Occipital lobe (tissue), 1 donor: ENCODE measurements at regions not wholly inside any gene's neighbourhood (a gene's known extent, or its start where the extent isn't known, plus 50 kb on each side); places are given as distances from the start of the nearest gene placed in this dataset.

Experiments
- DNase-seq: peaks from one replicate; lab custom pipeline; 2025; lab: John Stamatoyannopoulos, UW

- no peak for DNase-seq
Observed at GRCh38 chr1:69414574-69414973, 153.1 kb upstream of the LRRC7 start.

- no peak for DNase-seq
Observed at GRCh38 chr1:69421286-69421685, 146.4 kb upstream of the LRRC7 start.

- DNase-seq: no peak
Observed at GRCh38 chr1:69425871-69426270, 141.9 kb upstream of the LRRC7 start.

GRCh38 chr1:69426401-69426800 is 141.3 kb upstream of the LRRC7 start:
- DNase-seq: no peak

GRCh38 chr1:69433073-69433472 is 134.6 kb upstream of the LRRC7 start:
- no peak for DNase-seq

- DNase-seq: no peak
Observed at GRCh38 chr1:69436151-69436550, 131.6 kb upstream of the LRRC7 start.

- no peak for DNase-seq
Observed at GRCh38 chr1:69438056-69438795, 129.5 kb upstream of the LRRC7 start.

- no peak for DNase-seq
Observed at GRCh38 chr1:69441496-69441895, 126.2 kb upstream of the LRRC7 start.

GRCh38 chr1:69451196-69451595 is 116.5 kb upstream of the LRRC7 start:
- DNase-seq: no peak

- DNase-seq: no peak
Observed at GRCh38 chr1:69455718-69456117, 112.0 kb upstream of the LRRC7 start.

- no peak for DNase-seq
Observed at GRCh38 chr1:69459244-69459643, 108.5 kb upstream of the LRRC7 start.

- no peak for DNase-seq
Observed at GRCh38 chr1:69475021-69475420, 92.7 kb upstream of the LRRC7 start.

GRCh38 chr1:69479734-69480133 is 88.0 kb upstream of the LRRC7 start:
- DNase-seq: no peak

- DNase-seq: no peak
Observed at GRCh38 chr1:69483246-69483645, 84.5 kb upstream of the LRRC7 start.

GRCh38 chr1:69485616-69486015 is 82.1 kb upstream of the LRRC7 start:
- DNase-seq: no peak

GRCh38 chr1:69491416-69491815 is 76.3 kb upstream of the LRRC7 start:
- no peak for DNase-seq

- no peak for DNase-seq
Observed at GRCh38 chr1:69492286-69492685, 75.4 kb upstream of the LRRC7 start.

- DNase-seq: no peak
Observed at GRCh38 chr1:69494221-69494620, 73.5 kb upstream of the LRRC7 start.

- DNase-seq: no peak
Observed at GRCh38 chr1:69497441-69498221, 70.1 kb upstream of the LRRC7 start.

GRCh38 chr1:69498711-69499110 is 69.0 kb upstream of the LRRC7 start:
- no peak for DNase-seq

- no peak for DNase-seq
Observed at GRCh38 chr1:69499203-69499803, 68.4 kb upstream of the LRRC7 start.

GRCh38 chr1:69502991-69503390 is 64.7 kb upstream of the LRRC7 start:
- DNase-seq: no peak
